ENCODE measurements at regions not wholly inside any gene's neighbourhood (a gene's known extent, or its start where the extent isn't known, plus 50 kb on each side); places are given as distances from the start of the nearest gene placed in this dataset.
A peak's percentile ranks its signal among the peaks of the same experiment; 100 is the strongest.

- no peak overlapping the region for H3K27ac ChIP-seq
- no peak for TF ChIP-seq CTCF (conservative IDR thresholded peaks at IDR 0.05)
Measured at GRCh38 chr21:35705888-35706287, 354.4 kb downstream of the SETD4 start.

- no peak overlapping the region for H3K27ac ChIP-seq
- TF ChIP-seq CTCF (conservative IDR thresholded peaks at IDR 0.05), result no peak
Measured at GRCh38 chr21:35705237-35705887, 355.0 kb downstream of the SETD4 start.

GRCh38 chr21:35703704-35704103 lies 356.6 kb downstream of the SETD4 start:
- no peak for TF ChIP-seq CTCF (conservative IDR thresholded peaks at IDR 0.05)
- H3K27ac ChIP-seq, result no peak overlapping the region

- no peak for TF ChIP-seq CTCF (conservative IDR thresholded peaks at IDR 0.05)
Measured at GRCh38 chr21:35699361-35699760, 361.0 kb downstream of the SETD4 start.

GRCh38 chr21:35697321-35697808 lies 363.0 kb downstream of the SETD4 start:
- no peak for TF ChIP-seq CTCF (conservative IDR thresholded peaks at IDR 0.05)

More at GRCh38 chr21:35699361-35699760, 361.0 kb downstream of the SETD4 start:
- H3K27ac ChIP-seq, result no peak overlapping the region

GRCh38 chr21:35696644-35697043 lies 363.7 kb downstream of the SETD4 start:
- TF ChIP-seq CTCF (conservative IDR thresholded peaks at IDR 0.05), result peak; percentile 58
- no peak overlapping the region for H3K27ac ChIP-seq

More at GRCh38 chr21:35697321-35697808, 363.0 kb downstream of the SETD4 start:
- H3K27ac ChIP-seq, result no peak overlapping the region

GRCh38 chr21:35692311-35692710 lies 368.0 kb downstream of the SETD4 start:
- H3K27ac ChIP-seq, result no peak overlapping the region
- TF ChIP-seq CTCF (conservative IDR thresholded peaks at IDR 0.05), result no peak

Measured in VCaP (cell line).